T-cell (primary cell): ENCODE measurements at regions not wholly inside any gene's neighbourhood (a gene's known extent, or its start where the extent isn't known, plus 50 kb on each side); places are given as distances from the start of the nearest gene placed in this dataset.

Experiments
- ATAC-seq, 4 experiments: fragments of 200-7000 bp in 3 of 4; fragments of 150-1000 bp in 1 of 4; cut with Tn5 transposase; replicated peaks in 1 of 4; 1 replicate in 3 of 4; 2 replicates in 1 of 4; pipeline ENCODE4 v1.10.0; 2021; ENCODE audit warnings: moderate library complexity in 3 of 4, mild to moderate bottlenecking in 2 of 4, moderate number of reproducible peaks in 1 of 4
- CTCF ChIA-PET, 2 donors: fragments of 300-600 bp; sonication (Branson Sonifier 250); formaldehyde crosslinking; loops; one replicate each; lab custom pipeline; 2022; ENCODE audit warnings: antibody characterized with exemption in 2 of 2; lab: Charles Lee
- POLR2A ChIA-PET, 2 donors: fragments of 300-600 bp; sonication (Branson Sonifier 250); formaldehyde crosslinking; loops; one replicate each; lab custom pipeline; 2022; ENCODE audit warnings: antibody characterized with exemption in 2 of 2; lab: Charles Lee
- DNase-seq, 35 experiments: peaks; one replicate each; pipeline versions ENCODE4 v3.0.0 to v3.0.0-alpha.2; 2013 to 2023
- H3K27ac ChIP-seq: one replicate; pipeline ENCODE4 v1.5.1; 2013; ENCODE audit warnings: low read length
- H3K27me3 ChIP-seq, 2 experiments: replicated peaks in 1 of 2; 1 replicate in 1 of 2; 2 replicates in 1 of 2; pipeline versions ENCODE4 v1.6.1 to v1.7.0; 2013; ENCODE audit warnings: low read length in 1 of 2, mixed read lengths in 1 of 2; ENCODE audit not compliant: control insufficient read depth in 2 of 2, insufficient read depth in 2 of 2; ENCODE audit errors: extremely low read depth in 1 of 2
- H3K36me3 ChIP-seq, 2 donors: 1 replicate in 1 of 2; 2 replicates in 1 of 2; pipeline versions ENCODE4 v1.6.1 to v1.7.0; 2013; ENCODE audit warnings: low read length in 1 of 2; ENCODE audit not compliant: control insufficient read depth in 2 of 2, insufficient read depth in 1 of 2; ENCODE audit errors: extremely low read depth in 1 of 2
- H3K4me1 ChIP-seq, 2 experiments: 1 replicate in 1 of 2; 2 replicates in 1 of 2; pipeline versions ENCODE4 v1.6.1 to v1.7.0; 2013; ENCODE audit warnings: low read length in 2 of 2, mixed read lengths in 1 of 2; ENCODE audit not compliant: insufficient read depth in 2 of 2, control insufficient read depth in 1 of 2; ENCODE audit errors: extremely low read depth in 1 of 2
- H3K4me3 ChIP-seq, 2 donors: 1 replicate in 1 of 2; 2 replicates in 1 of 2; pipeline versions ENCODE4 v1.5.1 to v1.7.0; 2013; ENCODE audit warnings: mild to moderate bottlenecking in 2 of 2, low read length in 1 of 2, moderate library complexity in 1 of 2; ENCODE audit not compliant: control insufficient read depth in 1 of 2; ENCODE audit errors: extremely low read depth in 1 of 2
- H3K9me3 ChIP-seq: 2 replicates; pipeline ENCODE4 v1.7.0; 2013
- H3K27ac Mint-ChIP-seq, 2 donors: one replicate each; pipeline ENCODE4 v1.8.0; 2020 to 2021; ENCODE audit warnings: mild to moderate bottlenecking in 2 of 2, mixed read lengths in 2 of 2
- H3K27me3 Mint-ChIP-seq, 2 donors: one replicate each; pipeline ENCODE4 v1.8.0; 2021 to 2022; ENCODE audit warnings: mixed read lengths in 2 of 2
- H3K36me3 Mint-ChIP-seq: one replicate; pipeline ENCODE4 v1.8.0; 2021; ENCODE audit warnings: mixed read lengths
- H3K4me1 Mint-ChIP-seq, 3 donors: one replicate each; pipeline ENCODE4 v1.8.0; 2020 to 2022; ENCODE audit warnings: mixed read lengths in 3 of 3, mild to moderate bottlenecking in 1 of 3
- H3K4me3 Mint-ChIP-seq, 3 donors: one replicate each; pipeline ENCODE4 v1.8.0; 2020 to 2022; ENCODE audit warnings: mild to moderate bottlenecking in 3 of 3, mixed read lengths in 3 of 3, moderate library complexity in 3 of 3
- H3K9me3 Mint-ChIP-seq, 3 donors: one replicate each; pipeline ENCODE4 v1.8.0; 2020 to 2022; ENCODE audit warnings: mixed read lengths in 3 of 3
- WGBS: methylation state at CpG from one replicate; pipeline ENCODE4 v1.1.5; 2013; ENCODE audit warnings: missing lambda C conversion rate; ENCODE audit not compliant: insufficient coverage; 5-methylcytosine and 5-hydroxymethylcytosine counted together

- H3K27ac Mint-ChIP-seq: no peak overlapping the region
- H3K4me3 Mint-ChIP-seq: no peak overlapping the region
- H3K36me3 ChIP-seq: no peaks in the 10 kb centered on the region
- 100% methylated on average over 2 of the region's 2 CpGs for WGBS
- no peaks in the 10 kb centered on the region for H3K36me3 Mint-ChIP-seq
- POLR2A ChIA-PET: no interaction called here
- no peak for ATAC-seq
- DNase-seq: no peak
- H3K27ac ChIP-seq: no peak overlapping the region
- peaks cover 0 to 8% of the 10 kb centered on the region in 2 experiments for H3K27me3 ChIP-seq
- H3K4me3 ChIP-seq: no peak overlapping the region
- no peaks in the 10 kb centered on the region for H3K4me1 Mint-ChIP-seq
- peaks cover 0 to 2% (median 0%) of the 10 kb centered on the region in 3 donors for H3K9me3 Mint-ChIP-seq
- CTCF ChIA-PET: no interaction called here
- H3K9me3 ChIP-seq: no peaks in the 10 kb centered on the region
- peaks cover 15 to 32% of the 10 kb centered on the region in 2 donors for H3K27me3 Mint-ChIP-seq
- H3K4me1 ChIP-seq: no peaks in the 10 kb centered on the region
Observed at GRCh38 chr3:194931865-194932264, 246.2 kb downstream of the FAM43A start.

GRCh38 chr3:194933465-194933864 lies 247.8 kb downstream of the FAM43A start:
- no peaks in the 10 kb centered on the region for H3K36me3 ChIP-seq
- H3K9me3 ChIP-seq: no peaks in the 10 kb centered on the region
- ChIA-PET POLR2A (no interaction called here), CTCF (no interaction called here)
- ATAC-seq (no peak), DNase-seq (no peak)
- H3K27ac ChIP-seq: no peak overlapping the region
- peaks cover 0 to 2% (median 0%) of the 10 kb centered on the region in 3 donors for H3K9me3 Mint-ChIP-seq
- H3K27ac Mint-ChIP-seq: no peak overlapping the region
- H3K4me3 Mint-ChIP-seq: no peak overlapping the region
- 80% methylated on average over 2 of the region's 5 CpGs for WGBS
- no peaks in the 10 kb centered on the region for H3K4me1 Mint-ChIP-seq
- H3K4me1 ChIP-seq: no peaks in the 10 kb centered on the region
- H3K4me3 ChIP-seq: no peak overlapping the region
- peaks cover 15 to 29% of the 10 kb centered on the region in 2 donors for H3K27me3 Mint-ChIP-seq
- H3K36me3 Mint-ChIP-seq: no peaks in the 10 kb centered on the region
- H3K27me3 ChIP-seq: peaks cover 0 to 8% of the 10 kb centered on the region in 2 experiments

GRCh38 chr3:194935061-194935460 lies 249.4 kb downstream of the FAM43A start:
- H3K4me3 Mint-ChIP-seq: no peak overlapping the region
- H3K4me1 Mint-ChIP-seq: no peaks in the 10 kb centered on the region
- peaks cover 0 to 2% (median 0%) of the 10 kb centered on the region in 3 donors for H3K9me3 Mint-ChIP-seq
- H3K27me3 Mint-ChIP-seq: peaks cover 14 to 19% of the 10 kb centered on the region in 2 donors
- POLR2A ChIA-PET: no interaction called here
- Histone ChIP-seq H3K4me3 (no peak overlapping the region), H3K4me1 (no peaks in the 10 kb centered on the region), H3K27ac (no peak overlapping the region), H3K27me3 (peaks cover 0 to 20% of the 10 kb centered on the region in 2 experiments), H3K36me3 (no peaks in the 10 kb centered on the region), H3K9me3 (no peaks in the 10 kb centered on the region)
- H3K27ac Mint-ChIP-seq: no peak overlapping the region
- 92% methylated on average over 2 of the region's 4 CpGs for WGBS
- CTCF ChIA-PET: no interaction called here
- no peak for DNase-seq
- ATAC-seq: no peak
- H3K36me3 Mint-ChIP-seq: no peaks in the 10 kb centered on the region

GRCh38 chr3:194935632-194936470 lies 250.2 kb downstream of the FAM43A start:
- DNase-seq: no peak
- Mint-ChIP-seq H3K9me3 (peaks cover 0 to 2% (median 0%) of the 10 kb centered on the region in 3 donors), H3K27ac (no peak overlapping the region), H3K4me3 (no peak overlapping the region), H3K36me3 (no peaks in the 10 kb centered on the region), H3K27me3 (peaks cover 13 to 17% of the 10 kb centered on the region in 2 donors), H3K4me1 (no peaks in the 10 kb centered on the region)
- Histone ChIP-seq H3K4me3 (no peak overlapping the region), H3K36me3 (no peaks in the 10 kb centered on the region), H3K27ac (no peak overlapping the region), H3K9me3 (no peaks in the 10 kb centered on the region), H3K27me3 (peaks cover 0 to 22% of the 10 kb centered on the region in 2 experiments), H3K4me1 (no peaks in the 10 kb centered on the region)
- ATAC-seq: no peak
- CTCF ChIA-PET: no interaction called here
- POLR2A ChIA-PET: no interaction called here
- WGBS: 92% methylated on average over 2 of the region's 10 CpGs

- H3K36me3 ChIP-seq: no peaks in the 10 kb centered on the region
- H3K27me3 Mint-ChIP-seq: peaks cover 12 to 19% of the 10 kb centered on the region in 2 donors
- H3K9me3 ChIP-seq: no peaks in the 10 kb centered on the region
- H3K4me1 ChIP-seq: no peaks in the 10 kb centered on the region
- no peak overlapping the region for H3K4me3 Mint-ChIP-seq
- H3K27ac ChIP-seq: no peak overlapping the region
- WGBS: 75% methylated on average over 3 of the region's 4 CpGs
- CTCF ChIA-PET: no interaction called here
- POLR2A ChIA-PET: no interaction called here
- DNase-seq (no peak), ATAC-seq (no peak)
- peaks cover 0 to 30% of the 10 kb centered on the region in 2 experiments for H3K27me3 ChIP-seq
- no peak overlapping the region for H3K27ac Mint-ChIP-seq
- H3K9me3 Mint-ChIP-seq: peaks cover 0 to 2% (median 0%) of the 10 kb centered on the region in 3 donors
- H3K4me1 Mint-ChIP-seq: no peaks in the 10 kb centered on the region
- no peak overlapping the region for H3K4me3 ChIP-seq
- H3K36me3 Mint-ChIP-seq: no peaks in the 10 kb centered on the region
Observed at GRCh38 chr3:194936659-194937058, 251.0 kb downstream of the FAM43A start.

GRCh38 chr3:194937144-194937543 lies 251.5 kb downstream of the FAM43A start:
- H3K27ac ChIP-seq: no peak overlapping the region

More at GRCh38 chr3:194937144-194937543, 251.5 kb downstream of the FAM43A start:
- Mint-ChIP-seq H3K9me3 (peaks cover 0 to 2% (median 0%) of the 10 kb centered on the region in 3 donors), H3K27ac (no peak overlapping the region), H3K4me3 (no peak overlapping the region), H3K27me3 (peaks cover 12 to 16% of the 10 kb centered on the region in 2 donors), H3K4me1 (no peaks in the 10 kb centered on the region), H3K36me3 (no peaks in the 10 kb centered on the region)
- WGBS: 84% methylated on average over 5 of the region's 5 CpGs
- ATAC-seq (no peak), DNase-seq (no peak)
- CTCF ChIA-PET: no interaction called here
- POLR2A ChIA-PET: no interaction called here
- H3K27me3 ChIP-seq: peaks cover 0 to 35% of the 10 kb centered on the region in 2 experiments
- no peaks in the 10 kb centered on the region for H3K36me3 ChIP-seq
- H3K4me1 ChIP-seq: no peaks in the 10 kb centered on the region
- H3K4me3 ChIP-seq: no peak overlapping the region
- no peaks in the 10 kb centered on the region for H3K9me3 ChIP-seq
